LNCaP clone FGC (cell line): ENCODE measurements at regions not wholly inside any gene's neighbourhood (a gene's known extent, or its start where the extent isn't known, plus 50 kb on each side); places are given as distances from the start of the nearest gene placed in this dataset.

Experiments
- DNase-seq: peaks from one replicate; pipeline ENCODE4 v3.0.0-alpha.2; 2011; ENCODE audit warnings: low read depth
- H3K4me3 ChIP-seq: 2 replicates; pipeline ENCODE4 v1.5.1; 2011; ENCODE audit warnings: mild to moderate bottlenecking, low read depth, low read length, control low read depth
- CTCF ChIP-seq: IDR thresholded peaks from 2 replicates; pipeline ENCODE4 v1.5.1; 2012; ENCODE audit warnings: mild to moderate bottlenecking; ENCODE audit not compliant: control insufficient read depth, insufficient read depth; ENCODE audit errors: extremely low read depth

DNA sequence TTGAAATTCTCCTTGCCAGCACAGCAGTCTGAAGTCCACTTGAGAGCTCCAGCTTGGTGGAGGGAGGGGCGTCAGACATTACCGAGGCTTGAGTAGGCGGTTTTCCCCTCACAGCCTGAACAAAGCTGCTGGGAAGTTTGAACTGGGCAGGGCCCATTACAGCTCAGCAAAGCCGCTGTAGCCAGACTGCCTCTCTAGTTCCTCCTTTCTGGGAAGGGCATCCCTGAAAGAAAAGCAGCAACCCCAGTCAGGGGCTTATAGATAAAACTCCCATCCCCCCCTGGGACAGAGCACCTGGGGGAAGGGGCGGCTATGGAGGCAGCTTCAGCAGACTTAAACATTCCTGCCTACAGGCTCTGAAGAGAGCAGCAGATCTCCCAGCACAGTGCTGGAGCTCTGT is 325.3 kb downstream of the GJA1 start:
- no peak for TF ChIP-seq CTCF
- no peak for DNase-seq
- no peak overlapping the region for H3K4me3 ChIP-seq

GRCh38 chr6:121764493-121764892 is 329.0 kb downstream of the GJA1 start:
- DNase-seq = no peak
- H3K4me3 ChIP-seq = no peak overlapping the region
- TF ChIP-seq CTCF = no peak

DNA sequence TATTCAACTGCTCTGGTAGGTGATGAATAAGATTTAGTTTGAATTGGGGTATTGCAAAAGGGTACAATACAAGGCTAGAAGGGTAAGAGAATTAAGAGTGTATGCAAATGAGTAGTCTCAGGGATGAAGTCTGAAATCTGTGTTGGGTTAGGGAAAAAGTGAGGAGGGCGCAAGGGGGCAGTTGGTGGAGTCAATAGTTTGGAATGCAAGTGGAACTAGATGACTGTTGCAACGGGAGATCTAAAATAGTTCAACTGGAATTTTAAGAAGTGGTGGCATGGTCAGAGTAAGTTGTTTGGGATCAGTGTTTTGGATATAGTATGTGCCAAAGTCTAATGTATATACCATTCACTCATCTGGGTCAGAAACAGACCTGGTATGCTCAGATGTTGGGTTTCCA is 329.6 kb downstream of the GJA1 start:
- H3K4me3 ChIP-seq = no peak overlapping the region
- no peak for DNase-seq
- no peak for TF ChIP-seq CTCF

DNA sequence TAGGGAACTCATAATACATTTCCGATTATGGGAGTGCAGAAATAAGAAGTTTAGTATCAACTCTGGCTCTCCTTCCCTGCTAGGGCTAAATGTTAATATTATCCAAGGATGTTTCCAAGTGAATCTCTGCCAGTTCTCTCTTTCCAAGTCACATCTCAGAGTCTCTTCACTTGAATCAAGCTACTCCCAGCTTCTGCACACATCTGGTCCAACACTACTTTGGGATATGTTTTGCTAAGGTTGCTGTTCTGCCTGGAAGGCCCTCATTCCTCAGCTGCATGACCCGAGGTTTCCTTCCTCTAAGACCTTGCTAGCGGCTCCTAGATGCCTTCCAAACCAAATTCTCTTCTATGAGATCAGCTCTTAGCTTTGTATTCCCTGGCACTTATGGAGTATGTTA is 331.8 kb downstream of the GJA1 start:
- TF ChIP-seq CTCF = no peak
- no peak for DNase-seq
- H3K4me3 ChIP-seq = no peak overlapping the region

DNA sequence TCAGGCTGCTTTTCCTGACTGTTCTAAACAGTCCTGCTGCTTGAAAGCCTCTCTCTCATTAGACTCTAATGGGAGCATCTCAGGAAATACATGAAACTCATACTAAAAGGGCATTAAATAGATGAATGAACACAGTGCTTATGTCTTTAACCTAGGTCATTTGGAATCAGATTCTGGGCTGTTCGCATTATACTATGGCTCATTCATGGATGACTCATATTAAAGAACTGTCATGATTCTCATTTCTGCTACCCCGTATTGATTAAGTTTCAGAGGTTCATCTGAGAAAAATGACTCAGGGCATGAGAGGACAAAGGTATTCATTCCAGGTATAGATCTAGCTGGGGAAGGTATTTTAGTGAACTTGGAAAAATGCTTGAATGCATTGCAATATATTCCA is 335.5 kb downstream of the GJA1 start:
- no peak for TF ChIP-seq CTCF
- no peak overlapping the region for H3K4me3 ChIP-seq
- DNase-seq = no peak

DNA sequence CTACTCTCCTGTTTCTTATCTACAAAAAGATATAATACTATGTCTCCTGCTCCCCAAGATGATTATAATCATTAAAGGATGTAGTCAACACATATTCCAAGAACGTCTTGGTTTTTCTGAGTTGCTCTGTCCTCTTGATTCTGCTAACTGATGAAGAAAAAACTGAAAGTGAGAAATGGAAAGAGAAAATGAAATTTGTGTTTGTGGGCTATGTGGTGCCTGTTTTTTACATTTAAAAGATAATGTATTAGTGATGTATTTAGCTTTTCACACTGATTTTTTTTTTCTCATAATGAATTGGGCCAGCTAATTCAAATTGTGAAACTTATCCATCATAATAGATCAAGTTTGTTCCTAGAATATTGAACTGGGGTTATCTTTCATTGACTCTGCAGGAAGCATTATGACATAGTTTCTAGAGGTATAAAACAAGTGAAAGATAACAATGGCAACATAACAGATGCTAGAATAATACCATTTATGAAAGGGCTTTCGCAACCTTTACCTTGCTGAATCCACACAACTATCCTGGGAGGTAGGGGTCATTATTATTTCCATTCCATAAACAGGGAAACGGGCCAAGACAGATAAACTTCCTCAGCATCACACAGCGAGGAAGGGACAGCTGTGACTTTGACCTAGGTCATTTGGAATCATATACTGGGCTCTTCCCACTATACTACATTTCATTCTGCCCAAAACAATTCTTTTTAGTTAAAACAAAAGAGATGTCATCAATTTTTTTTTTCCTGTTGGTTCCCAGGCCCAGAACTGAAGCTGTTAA is 336.7 kb downstream of the GJA1 start:
- no peak overlapping the region for H3K4me3 ChIP-seq
- no peak for TF ChIP-seq CTCF
- DNase-seq = no peak

DNA sequence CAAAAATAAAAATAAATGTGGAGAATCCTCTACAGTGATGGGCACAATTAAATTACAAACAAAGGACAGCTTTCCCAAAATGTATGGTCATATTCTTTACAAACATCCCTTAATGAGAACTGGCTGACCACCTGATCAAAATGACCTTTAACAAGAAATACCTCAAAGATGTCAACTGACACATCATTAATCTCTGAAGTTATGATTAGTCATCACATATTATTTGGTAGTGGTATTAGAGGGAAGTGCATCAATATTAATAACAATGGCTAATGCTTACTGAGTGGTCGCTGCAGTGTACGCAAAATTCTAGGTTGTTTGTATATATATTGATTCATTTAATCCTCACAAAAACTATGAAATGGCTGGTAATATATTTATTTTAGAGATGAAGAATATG is 340.6 kb downstream of the GJA1 start:
- no peak overlapping the region for H3K4me3 ChIP-seq
- no peak for DNase-seq
- no peak for TF ChIP-seq CTCF
